ENCODE measurements at regions not wholly inside any gene's neighbourhood (a gene's known extent, or its start where the extent isn't known, plus 50 kb on each side); places are given as distances from the start of the nearest gene placed in this dataset.

- no peak for DNase-seq (ENCODE audit: low read depth in 2 of 2)
These were observed 133.9 kb upstream of the MYLIP start for GRCh38 chr6:15994814-15995459.

- DNase-seq (ENCODE audit: low read depth in 2 of 2), result no peak
These were observed 135.1 kb upstream of the MYLIP start for GRCh38 chr6:15993716-15994228.

GRCh38 chr6:15990179-15990578, 138.7 kb upstream of the MYLIP start:
- DNase-seq (ENCODE audit: low read depth in 2 of 2), result no peak

GRCh38 chr6:15989397-15989796, 139.5 kb upstream of the MYLIP start:
- DNase-seq (ENCODE audit: low read depth in 2 of 2), result no peak

GRCh38 chr6:15987569-15987968, 141.3 kb upstream of the MYLIP start:
- no peak for DNase-seq (ENCODE audit: low read depth in 2 of 2)

GRCh38 chr6:15986027-15986629, 142.8 kb upstream of the MYLIP start:
- no peak for DNase-seq (ENCODE audit: low read depth in 2 of 2)

GRCh38 chr6:15985379-15985959, 143.4 kb upstream of the MYLIP start:
- DNase-seq (ENCODE audit: low read depth in 2 of 2), result no peak

- no peak for DNase-seq (ENCODE audit: low read depth in 2 of 2)
These were observed 146.9 kb upstream of the MYLIP start for GRCh38 chr6:15981956-15982355.

GRCh38 chr6:15980801-15981200, 148.1 kb upstream of the MYLIP start:
- no peak for DNase-seq (ENCODE audit: low read depth in 2 of 2)

GRCh38 chr6:15978426-15978825, 150.5 kb upstream of the MYLIP start:
- no peak for DNase-seq (ENCODE audit: low read depth in 2 of 2)

GRCh38 chr6:15977050-15977449, 151.8 kb upstream of the MYLIP start:
- no peak for DNase-seq (ENCODE audit: low read depth in 2 of 2)

- no peak for DNase-seq (ENCODE audit: low read depth in 2 of 2)
These were observed 154.1 kb upstream of the MYLIP start for GRCh38 chr6:15974817-15975216.

- no peak for DNase-seq (ENCODE audit: low read depth in 2 of 2)
These were observed 158.4 kb upstream of the MYLIP start for GRCh38 chr6:15970517-15970916.

- no peak for DNase-seq (ENCODE audit: low read depth in 2 of 2)
These were observed 159.6 kb upstream of the MYLIP start for GRCh38 chr6:15969236-15969778.

GRCh38 chr6:15968519-15968918, 160.4 kb upstream of the MYLIP start:
- no peak for DNase-seq (ENCODE audit: low read depth in 2 of 2)

- no peak for DNase-seq (ENCODE audit: low read depth in 2 of 2)
These were observed 162.8 kb upstream of the MYLIP start for GRCh38 chr6:15966000-15966520.

- DNase-seq (ENCODE audit: low read depth in 2 of 2), result no peak
These were observed 166.5 kb upstream of the MYLIP start for GRCh38 chr6:15962449-15962764.

GRCh38 chr6:15961635-15962448, 167.0 kb upstream of the MYLIP start:
- DNase-seq (ENCODE audit: low read depth in 2 of 2), result no peak

- no peak for DNase-seq (ENCODE audit: low read depth in 2 of 2)
These were observed 167.9 kb upstream of the MYLIP start for GRCh38 chr6:15960740-15961634.

GRCh38 chr6:15957655-15958169, 171.2 kb upstream of the MYLIP start:
- no peak for DNase-seq (ENCODE audit: low read depth in 2 of 2)
